Activated CD4-positive, alpha-beta memory T cell treated with anti-CD3 and anti-CD28 coated beads for 36 hours (primary cell): ENCODE measurements at regions not wholly inside any gene's neighbourhood (a gene's known extent, or its start where the extent isn't known, plus 50 kb on each side); places are given as distances from the start of the nearest gene placed in this dataset.
"Not testable (repeated sequence)": the region's sequence is repeated elsewhere in the genome, so short reads cannot be mapped to it uniquely, and the experiment has no call there.

Source experiments
- CTCF ChIA-PET: fragments of 350-600 bp; sonication (Branson Sonifier 250); formaldehyde crosslinking; loops from one replicate; lab custom pipeline; 2021; ENCODE audit warnings: antibody characterized with exemption, inconsistent platforms; lab: Charles Lee
- POLR2A ChIA-PET: fragments of 350-600 bp; sonication (Branson Sonifier 250); formaldehyde crosslinking; loops from one replicate; lab custom pipeline; 2021; ENCODE audit warnings: antibody characterized with exemption; lab: Charles Lee
- DNase-seq: peaks from one replicate; pipeline ENCODE4 v3.0.0-alpha.2; 2020
- H3K27ac Mint-ChIP-seq: one replicate; pipeline ENCODE4 v1.8.0; 2021; ENCODE audit warnings: mixed read lengths
- H3K27me3 Mint-ChIP-seq: one replicate; pipeline ENCODE4 v1.8.0; 2021; ENCODE audit warnings: mixed read lengths
- H3K36me3 Mint-ChIP-seq: one replicate; pipeline ENCODE4 v1.8.0; 2021; ENCODE audit warnings: mixed read lengths
- H3K4me1 Mint-ChIP-seq: one replicate; pipeline ENCODE4 v1.8.0; 2021; ENCODE audit warnings: low read depth, mixed read lengths
- H3K4me3 Mint-ChIP-seq: one replicate; pipeline ENCODE4 v1.8.0; 2021; ENCODE audit warnings: mild to moderate bottlenecking, mixed read lengths
- H3K9me3 Mint-ChIP-seq: one replicate; pipeline ENCODE4 v1.8.0; 2021; ENCODE audit warnings: mixed read lengths
- intact Hi-C: fragments of 100-400 bp; cut with micrococcal nuclease; formaldehyde crosslinking; loops from one replicate; pipeline ENCODE4 v1.15.1; 2023

DNA sequence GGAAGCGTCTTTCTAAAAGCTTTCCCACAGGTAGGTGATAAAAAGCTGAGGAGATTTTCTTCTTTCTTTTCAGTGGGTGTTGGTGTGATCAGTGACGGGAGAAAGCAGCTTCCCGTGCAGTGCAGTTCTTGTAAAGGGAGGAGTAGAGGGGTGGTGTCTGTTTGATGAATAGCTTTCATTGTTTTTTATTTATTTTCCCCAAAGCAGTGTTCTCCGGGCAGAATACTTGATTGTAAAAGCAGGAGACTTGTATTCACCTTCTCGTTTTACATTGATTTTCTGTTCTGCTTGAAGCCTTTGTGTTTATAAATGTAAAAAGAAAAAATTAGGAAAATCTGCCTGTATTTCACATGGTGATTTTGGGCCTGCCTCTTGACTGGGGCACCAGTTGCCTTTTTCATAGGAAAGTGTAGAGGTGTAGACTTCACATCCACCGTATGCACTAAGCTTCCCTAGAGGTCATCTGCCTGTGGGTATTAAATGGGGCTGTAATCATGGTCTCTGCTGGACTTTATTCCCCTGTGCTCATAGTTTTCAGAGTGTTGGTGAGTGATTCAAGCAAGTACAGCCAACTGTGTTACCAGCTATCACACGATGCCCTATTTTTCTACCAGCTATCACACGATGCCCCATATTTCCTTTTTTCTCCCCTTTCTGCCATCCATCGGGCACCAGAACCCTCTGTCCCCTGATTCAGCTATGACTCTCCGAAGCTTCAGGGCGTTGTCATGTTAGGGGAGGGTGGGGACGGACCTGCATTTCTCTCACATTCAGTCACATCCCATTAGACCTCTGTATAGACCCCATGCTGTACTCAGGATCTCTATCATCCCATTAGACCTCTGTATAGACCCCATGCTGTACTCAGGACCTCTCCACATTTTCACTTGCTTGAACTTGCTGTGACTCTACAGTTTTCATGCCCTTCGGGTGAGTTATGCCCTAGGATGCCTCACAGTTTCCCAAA is 526.5 kb downstream of the TRIML1 start:
- POLR2A ChIA-PET = no interaction called here
- Mint-ChIP-seq H3K4me3 (no peak overlapping the region), H3K27ac (no peak overlapping the region), H3K36me3 (no peaks in the 10 kb centered on the region), H3K9me3 (peaks cover 5% of the 10 kb centered on the region), H3K4me1 (no peaks in the 10 kb centered on the region), H3K27me3 (no peaks in the 10 kb centered on the region)
- intact Hi-C loops = no loop called here
- DNase-seq = no peak
- CTCF ChIA-PET = no interaction called here

GRCh38 chr4:188678691-188679090 is 539.5 kb downstream of the TRIML1 start:
- POLR2A ChIA-PET = not testable (repeated sequence)

GRCh38 chr4:188680004-188680666 is 540.9 kb downstream of the TRIML1 start:
- CTCF ChIA-PET = no interaction called here
- H3K27me3 Mint-ChIP-seq = no peaks in the 10 kb centered on the region
- H3K4me1 Mint-ChIP-seq = no peaks in the 10 kb centered on the region
- H3K4me3 Mint-ChIP-seq = no peak overlapping the region
- intact Hi-C loops = no loop called here
- DNase-seq = no peak
- peaks cover 18% of the 10 kb centered on the region for H3K9me3 Mint-ChIP-seq
- POLR2A ChIA-PET = no interaction called here
- no peaks in the 10 kb centered on the region for H3K36me3 Mint-ChIP-seq
- H3K27ac Mint-ChIP-seq = no peak overlapping the region

More at GRCh38 chr4:188678691-188679090, 539.5 kb downstream of the TRIML1 start:
- H3K27me3 Mint-ChIP-seq, CTCF ChIA-PET, H3K4me1 Mint-ChIP-seq, intact Hi-C loops, H3K27ac Mint-ChIP-seq, H3K4me3 Mint-ChIP-seq, DNase-seq, H3K36me3 Mint-ChIP-seq: not testable (repeated sequence)
- peaks cover 24% of the 10 kb centered on the region for H3K9me3 Mint-ChIP-seq

DNA sequence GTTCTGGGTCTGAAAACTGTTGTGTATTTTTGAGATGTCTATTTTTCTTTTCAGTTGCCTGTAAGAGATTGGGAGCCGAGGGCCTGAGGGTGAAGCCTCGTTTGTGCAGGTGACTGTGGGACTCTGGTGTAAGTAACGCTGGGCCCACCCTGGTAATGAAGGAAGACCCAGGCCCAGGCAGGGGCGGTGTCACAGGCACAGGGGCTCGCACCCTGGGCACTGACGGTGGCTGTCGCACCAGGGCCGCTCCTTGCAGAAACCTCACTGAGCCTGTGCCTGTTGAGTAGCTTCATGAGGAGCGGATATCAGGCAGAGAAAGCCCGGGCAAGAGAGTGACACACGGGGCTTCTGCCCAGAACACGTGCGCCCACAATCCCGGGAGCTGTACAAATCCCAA is 541.4 kb downstream of the TRIML1 start:
- intact Hi-C loops = no loop called here
- Mint-ChIP-seq H3K36me3 (no peaks in the 10 kb centered on the region), H3K4me3 (no peak overlapping the region)

GRCh38 chr4:188682321-188682720 is 543.1 kb downstream of the TRIML1 start:
- intact Hi-C loops = no loop called here
- H3K4me1 Mint-ChIP-seq = no peaks in the 10 kb centered on the region
- ChIA-PET CTCF (no interaction called here), POLR2A (no interaction called here)
- H3K27ac Mint-ChIP-seq = no peak overlapping the region
- DNase-seq = no peak
- H3K4me3 Mint-ChIP-seq = no peak overlapping the region
- H3K9me3 Mint-ChIP-seq = peaks cover 23% of the 10 kb centered on the region
- no peaks in the 10 kb centered on the region for H3K36me3 Mint-ChIP-seq
- H3K27me3 Mint-ChIP-seq = no peaks in the 10 kb centered on the region

More for the DNA sequence above, 541.4 kb downstream of the TRIML1 start:
- Mint-ChIP-seq H3K27ac (no peak overlapping the region), H3K9me3 (peaks cover 19% of the 10 kb centered on the region), H3K4me1 (no peaks in the 10 kb centered on the region), H3K27me3 (no peaks in the 10 kb centered on the region)
- ChIA-PET POLR2A (no interaction called here), CTCF (no interaction called here)
- no peak for DNase-seq

GRCh38 chr4:188683571-188683970 is 544.3 kb downstream of the TRIML1 start:
- peaks cover 16% of the 10 kb centered on the region for H3K9me3 Mint-ChIP-seq
- H3K27ac Mint-ChIP-seq = no peak overlapping the region
- ChIA-PET CTCF (no interaction called here), POLR2A (no interaction called here)
- DNase-seq = no peak
- H3K36me3 Mint-ChIP-seq = no peaks in the 10 kb centered on the region
- no peaks in the 10 kb centered on the region for H3K4me1 Mint-ChIP-seq
- H3K27me3 Mint-ChIP-seq = no peaks in the 10 kb centered on the region
- intact Hi-C loops = no loop called here
- no peak overlapping the region for H3K4me3 Mint-ChIP-seq

DNA sequence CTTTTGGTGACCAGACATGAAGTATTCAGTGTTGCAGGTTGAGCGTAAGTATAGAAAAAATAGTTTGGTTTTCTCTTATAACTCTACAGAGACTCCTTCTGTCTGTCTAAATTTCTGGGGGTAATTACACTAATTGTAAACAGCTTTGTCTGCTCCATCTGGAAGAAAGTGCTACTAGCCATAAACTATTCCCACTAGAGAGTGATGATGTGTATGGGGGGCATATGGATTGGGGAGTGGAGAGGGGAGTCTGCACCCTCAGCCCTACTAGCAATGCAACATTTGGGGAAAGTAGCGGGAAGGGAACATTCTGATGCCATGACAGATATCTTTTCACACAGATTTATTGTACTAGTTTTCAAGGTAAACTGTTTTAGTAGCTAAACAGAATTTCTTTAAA is 549.7 kb downstream of the TRIML1 start:
- no peaks in the 10 kb centered on the region for H3K4me1 Mint-ChIP-seq
- CTCF ChIA-PET = no interaction called here
- no peak overlapping the region for H3K27ac Mint-ChIP-seq
- H3K27me3 Mint-ChIP-seq = no peaks in the 10 kb centered on the region
- DNase-seq = no peak
- H3K4me3 Mint-ChIP-seq = no peak overlapping the region
- POLR2A ChIA-PET = no interaction called here
- H3K36me3 Mint-ChIP-seq = no peaks in the 10 kb centered on the region
- intact Hi-C loops = no loop called here
- peaks cover 13% of the 10 kb centered on the region for H3K9me3 Mint-ChIP-seq

DNA sequence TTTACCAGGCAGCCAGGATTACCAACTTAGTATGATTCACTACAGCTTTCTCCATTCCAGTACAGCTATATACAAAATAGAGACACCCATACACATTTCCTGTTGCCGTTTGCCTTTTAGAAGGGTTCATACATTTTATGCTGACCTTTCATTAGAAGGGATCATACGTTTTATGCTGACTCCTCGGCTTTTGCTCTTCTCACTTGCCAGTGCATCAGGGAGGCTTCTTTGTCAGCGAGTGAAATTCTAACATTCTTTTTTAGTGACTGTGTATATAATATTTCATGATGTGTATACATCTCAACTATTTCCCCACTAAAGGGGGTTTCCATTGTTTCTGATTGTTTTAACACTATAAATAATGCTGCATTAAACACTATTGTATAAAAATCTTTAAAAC is 552.6 kb downstream of the TRIML1 start:
- Mint-ChIP-seq H3K4me1 (no peaks in the 10 kb centered on the region), H3K9me3 (peaks cover 12% of the 10 kb centered on the region), H3K27me3 (no peaks in the 10 kb centered on the region), H3K36me3 (no peaks in the 10 kb centered on the region), H3K4me3 (no peak overlapping the region), H3K27ac (no peak overlapping the region)
- intact Hi-C loops = no loop called here
- no peak for DNase-seq
- POLR2A ChIA-PET = no interaction called here
- CTCF ChIA-PET = no interaction called here

DNA sequence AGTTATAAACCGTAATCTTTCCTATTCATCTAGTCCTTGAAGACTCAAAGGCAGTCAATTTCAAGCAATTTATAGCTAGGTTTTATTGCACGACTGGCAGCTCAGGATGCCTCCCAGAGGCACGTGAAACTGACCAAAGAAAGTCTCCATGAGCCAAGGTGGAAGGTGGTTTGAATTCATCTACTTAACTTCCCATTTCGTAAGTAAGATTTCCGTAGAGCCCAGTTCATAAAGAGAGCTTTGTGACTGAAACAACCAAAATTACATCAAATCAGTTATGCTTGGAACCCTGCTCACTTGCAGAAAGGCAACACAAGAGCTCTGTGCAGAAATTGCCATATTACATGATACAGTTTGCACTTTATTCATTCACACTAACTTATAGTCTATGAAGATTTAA is 556.0 kb downstream of the TRIML1 start:
- CTCF ChIA-PET = interaction anchor here (0.6 kb wide), 1 partner anchor 1025 kb away, joined by 3 read pairs; no protein-coding TSS in a partner anchor
- intact Hi-C loops = no loop called here
- no peak for DNase-seq
- H3K27me3 Mint-ChIP-seq = no peaks in the 10 kb centered on the region
- no peak overlapping the region for H3K27ac Mint-ChIP-seq
- no peaks in the 10 kb centered on the region for H3K36me3 Mint-ChIP-seq
- POLR2A ChIA-PET = no interaction called here
- H3K4me1 Mint-ChIP-seq = no peaks in the 10 kb centered on the region
- H3K9me3 Mint-ChIP-seq = peaks cover 4% of the 10 kb centered on the region
- no peak overlapping the region for H3K4me3 Mint-ChIP-seq

GRCh38 chr4:188697243-188697642 is 558.0 kb downstream of the TRIML1 start:
- peaks cover 4% of the 10 kb centered on the region for H3K9me3 Mint-ChIP-seq
- H3K36me3 Mint-ChIP-seq = no peaks in the 10 kb centered on the region
- no peak overlapping the region for H3K4me3 Mint-ChIP-seq
- no peak for DNase-seq
- POLR2A ChIA-PET = no interaction called here
- no peak overlapping the region for H3K27ac Mint-ChIP-seq
- intact Hi-C loops = no loop called here
- no peaks in the 10 kb centered on the region for H3K27me3 Mint-ChIP-seq
- no peaks in the 10 kb centered on the region for H3K4me1 Mint-ChIP-seq
- CTCF ChIA-PET = no interaction called here

DNA sequence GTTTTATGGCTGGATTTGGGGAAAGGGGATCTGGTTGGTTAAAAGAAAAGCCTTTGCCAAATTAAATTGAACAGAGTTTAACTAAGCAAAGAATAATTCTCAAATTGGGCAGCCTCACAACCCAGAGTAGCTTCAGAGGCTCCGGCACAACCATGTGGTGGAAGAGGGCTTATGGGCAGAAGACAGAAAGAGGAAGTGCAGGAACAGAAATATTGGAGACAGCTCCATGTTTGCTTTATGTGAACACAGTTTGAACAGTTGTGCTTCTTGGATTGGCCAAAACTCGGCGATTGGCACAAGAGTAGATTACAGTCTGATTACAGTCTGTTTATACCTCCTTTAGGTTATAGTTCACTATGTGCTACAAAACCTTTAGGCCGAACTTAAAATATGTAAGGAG is 562.7 kb downstream of the TRIML1 start:
- Mint-ChIP-seq H3K27ac (no peak overlapping the region), H3K27me3 (no peaks in the 10 kb centered on the region), H3K36me3 (no peaks in the 10 kb centered on the region), H3K4me1 (no peaks in the 10 kb centered on the region), H3K4me3 (no peak overlapping the region), H3K9me3 (peaks cover 6% of the 10 kb centered on the region)
- POLR2A ChIA-PET = no interaction called here
- intact Hi-C loops = no loop called here
- DNase-seq = no peak
- CTCF ChIA-PET = no interaction called here

DNA sequence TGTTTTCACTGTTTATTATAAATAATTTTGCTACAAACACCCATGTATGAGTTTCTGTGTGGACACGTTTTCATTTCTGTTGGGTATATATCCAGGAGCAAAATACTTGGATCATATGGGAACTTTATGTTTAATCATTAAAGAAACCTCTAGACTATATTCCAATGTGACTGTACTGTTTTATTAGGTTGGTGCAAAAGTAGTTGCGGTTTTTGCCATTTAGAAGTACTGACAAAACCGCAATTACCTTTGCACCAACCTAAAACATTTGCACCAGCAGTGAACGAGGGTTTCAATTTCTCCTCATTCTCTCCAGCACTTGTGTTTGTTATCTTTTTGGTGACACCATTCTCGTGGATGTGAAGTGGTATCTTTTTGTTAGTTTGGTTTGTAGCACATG is 565.0 kb downstream of the TRIML1 start:
- Mint-ChIP-seq H3K4me3 (no peak overlapping the region), H3K36me3 (no peaks in the 10 kb centered on the region), H3K27me3 (no peaks in the 10 kb centered on the region), H3K4me1 (no peaks in the 10 kb centered on the region), H3K27ac (no peak overlapping the region), H3K9me3 (peaks cover 11% of the 10 kb centered on the region)
- CTCF ChIA-PET = no interaction called here
- intact Hi-C loops = no loop called here
- DNase-seq = no peak
- POLR2A ChIA-PET = no interaction called here
